ENCODE measurements at regions not wholly inside any gene's neighbourhood (a gene's known extent, or its start where the extent isn't known, plus 50 kb on each side); places are given as distances from the start of the nearest gene placed in this dataset.
"Not testable (repeated sequence)": the region's sequence is repeated elsewhere in the genome, so short reads cannot be mapped to it uniquely, and the experiment has no call there.

- H3K4me3 ChIP-seq (ENCODE audit: low read depth, low read length), result no peak overlapping the region
Measured at GRCh38 chr12:85626784-85627171, 209.4 kb downstream of the RASSF9 start.

GRCh38 chr12:85627584-85627983 lies 208.6 kb downstream of the RASSF9 start:
- H3K4me3 ChIP-seq (ENCODE audit: low read depth, low read length), result no peak overlapping the region

- H3K4me3 ChIP-seq (ENCODE audit: low read depth, low read length), result not testable (repeated sequence)
Measured at GRCh38 chr12:85628562-85628961, 207.6 kb downstream of the RASSF9 start.

- no peak overlapping the region for H3K4me3 ChIP-seq (ENCODE audit: low read depth, low read length)
Measured at GRCh38 chr12:85630851-85631250, 205.4 kb downstream of the RASSF9 start.

GRCh38 chr12:85632390-85632789 lies 203.8 kb downstream of the RASSF9 start:
- H3K4me3 ChIP-seq (ENCODE audit: low read depth, low read length), result no peak overlapping the region

GRCh38 chr12:85633491-85633890 lies 202.7 kb downstream of the RASSF9 start:
- H3K4me3 ChIP-seq (ENCODE audit: low read depth, low read length), result no peak overlapping the region

GRCh38 chr12:85639834-85640233 lies 196.4 kb downstream of the RASSF9 start:
- no peak overlapping the region for H3K4me3 ChIP-seq (ENCODE audit: low read depth, low read length)

GRCh38 chr12:85641796-85642195 lies 194.4 kb downstream of the RASSF9 start:
- no peak overlapping the region for H3K4me3 ChIP-seq (ENCODE audit: low read depth, low read length)

GRCh38 chr12:85642288-85642687 lies 193.9 kb downstream of the RASSF9 start:
- no peak overlapping the region for H3K4me3 ChIP-seq (ENCODE audit: low read depth, low read length)

GRCh38 chr12:85642808-85643207 lies 193.4 kb downstream of the RASSF9 start:
- no peak overlapping the region for H3K4me3 ChIP-seq (ENCODE audit: low read depth, low read length)

GRCh38 chr12:85644508-85644907 lies 191.7 kb downstream of the RASSF9 start:
- no peak overlapping the region for H3K4me3 ChIP-seq (ENCODE audit: low read depth, low read length)

GRCh38 chr12:85653731-85654455 lies 182.3 kb downstream of the RASSF9 start:
- H3K4me3 ChIP-seq (ENCODE audit: low read depth, low read length), result no peak overlapping the region

GRCh38 chr12:85654456-85654840 lies 181.8 kb downstream of the RASSF9 start:
- no peak overlapping the region for H3K4me3 ChIP-seq (ENCODE audit: low read depth, low read length)

GRCh38 chr12:85656561-85656960 lies 179.6 kb downstream of the RASSF9 start:
- no peak overlapping the region for H3K4me3 ChIP-seq (ENCODE audit: low read depth, low read length)

GRCh38 chr12:85657251-85657650 lies 179.0 kb downstream of the RASSF9 start:
- H3K4me3 ChIP-seq (ENCODE audit: low read depth, low read length), result no peak overlapping the region

GRCh38 chr12:85657836-85658630 lies 178.2 kb downstream of the RASSF9 start:
- H3K4me3 ChIP-seq (ENCODE audit: low read depth, low read length), result no peak overlapping the region

- H3K4me3 ChIP-seq (ENCODE audit: low read depth, low read length), result no peak overlapping the region
Measured at GRCh38 chr12:85659754-85660530, 176.3 kb downstream of the RASSF9 start.

- H3K4me3 ChIP-seq (ENCODE audit: low read depth, low read length), result no peak overlapping the region
Measured at GRCh38 chr12:85661461-85662206, 174.6 kb downstream of the RASSF9 start.

- H3K4me3 ChIP-seq (ENCODE audit: low read depth, low read length), result no peak overlapping the region
Measured at GRCh38 chr12:85662207-85662602, 174.0 kb downstream of the RASSF9 start.

- no peak overlapping the region for H3K4me3 ChIP-seq (ENCODE audit: low read depth, low read length)
Measured at GRCh38 chr12:85663631-85664030, 172.6 kb downstream of the RASSF9 start.

- no peak overlapping the region for H3K4me3 ChIP-seq (ENCODE audit: low read depth, low read length)
Measured at GRCh38 chr12:85664429-85664828, 171.8 kb downstream of the RASSF9 start.

Measured in iPS-11a (cell line).